Lower lobe of right lung (tissue), 2 donors: ENCODE measurements at regions not wholly inside any gene's neighbourhood (a gene's known extent, or its start where the extent isn't known, plus 50 kb on each side); places are given as distances from the start of the nearest gene placed in this dataset.
A peak's percentile ranks its signal among the peaks of the same experiment; 100 is the strongest.

Experiments
- ATAC-seq, 2 donors: fragments of 200-7000 bp; cut with Tn5 transposase; one replicate each; pipeline ENCODE4 v1.9.1; 2020 to 2022; ENCODE audit warnings: mild to moderate bottlenecking in 2 of 2, moderate library complexity in 2 of 2
- DNase-seq: peaks from one replicate; pipeline ENCODE4 v3.0.0-alpha.2; 2020
- H3K27ac ChIP-seq: fragments of 200-600 bp; one replicate; pipeline ENCODE4 v1.8.0; 2022
- H3K27me3 ChIP-seq: fragments of 200-600 bp; one replicate; pipeline ENCODE4 v1.8.0; 2022; ENCODE audit warnings: low read depth
- H3K36me3 ChIP-seq: fragments of 200-600 bp; one replicate; pipeline ENCODE4 v1.8.0; 2022; ENCODE audit warnings: mild to moderate bottlenecking
- H3K4me1 ChIP-seq: fragments of 200-600 bp; one replicate; pipeline ENCODE4 v1.8.0; 2022
- H3K4me3 ChIP-seq: fragments of 200-600 bp; one replicate; pipeline ENCODE4 v1.8.0; 2022; ENCODE audit warnings: mild to moderate bottlenecking
- H3K9me3 ChIP-seq: fragments of 200-600 bp; one replicate; pipeline ENCODE4 v1.8.0; 2022
- intact Hi-C: fragments of 100-400 bp; cut with DNase I; formaldehyde crosslinking; loops from one replicate; pipeline ENCODE4 v1.11.0; 2022
- TF ChIP-seq, protein P1 (sequence below): fragments of 200-600 bp; IDR thresholded peaks from one replicate; pipeline ENCODE4 v1.8.0; 2022; ENCODE audit warnings: antibody characterized with exemption, mild to moderate bottlenecking
- donor health status: DM: no; HTN: yes; CAD: no; lungs with severe emphysema.

DNA sequence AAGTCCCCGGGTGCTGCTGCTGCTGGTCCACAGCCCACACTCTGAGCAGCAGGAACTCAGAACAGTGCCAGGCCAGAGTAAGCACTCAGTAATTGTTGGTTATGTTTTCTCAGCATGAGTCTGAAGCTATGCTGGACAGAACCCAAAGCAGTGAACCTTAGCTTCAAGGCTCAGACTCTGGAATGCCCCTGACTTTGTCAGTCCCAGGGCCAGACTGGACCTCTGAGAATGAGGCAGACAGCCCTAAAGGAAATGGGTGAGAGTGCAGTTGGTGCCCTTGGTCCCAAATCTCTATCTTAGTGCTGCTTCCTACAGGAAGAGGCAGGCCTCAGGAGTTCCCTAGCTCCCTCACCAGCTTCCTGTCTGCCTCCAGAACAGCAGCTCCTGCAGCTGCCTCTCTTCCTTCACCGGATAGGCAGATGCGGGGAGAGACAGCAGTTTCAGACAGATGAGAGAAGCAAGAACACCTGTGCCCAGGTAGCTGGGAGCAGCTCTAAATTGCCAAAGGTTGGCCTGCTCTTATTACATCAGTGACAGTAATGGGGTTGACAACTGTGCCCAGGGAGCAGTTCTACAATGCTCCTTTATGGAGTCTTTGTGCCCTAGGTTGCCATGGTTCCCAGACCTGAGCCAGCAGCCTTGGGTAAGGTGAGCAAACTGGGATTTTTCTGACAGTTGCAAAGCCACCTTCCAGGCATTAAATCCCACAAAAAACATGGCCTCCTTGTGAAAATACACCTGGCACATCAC is 82.2 kb upstream of the CXCL14 start:
- Histone ChIP-seq H3K9me3 (no peaks in the 10 kb centered on the region), H3K27ac (no peak overlapping the region), H3K36me3 (no peaks in the 10 kb centered on the region), H3K4me1 (no peaks in the 10 kb centered on the region), H3K27me3 (no peaks in the 10 kb centered on the region), H3K4me3 (no peak overlapping the region)
- intact Hi-C loops, result no loop called here
- ATAC-seq, result peak in 1 of 2 donors; percentile 49
- TF ChIP-seq, protein P1, sequence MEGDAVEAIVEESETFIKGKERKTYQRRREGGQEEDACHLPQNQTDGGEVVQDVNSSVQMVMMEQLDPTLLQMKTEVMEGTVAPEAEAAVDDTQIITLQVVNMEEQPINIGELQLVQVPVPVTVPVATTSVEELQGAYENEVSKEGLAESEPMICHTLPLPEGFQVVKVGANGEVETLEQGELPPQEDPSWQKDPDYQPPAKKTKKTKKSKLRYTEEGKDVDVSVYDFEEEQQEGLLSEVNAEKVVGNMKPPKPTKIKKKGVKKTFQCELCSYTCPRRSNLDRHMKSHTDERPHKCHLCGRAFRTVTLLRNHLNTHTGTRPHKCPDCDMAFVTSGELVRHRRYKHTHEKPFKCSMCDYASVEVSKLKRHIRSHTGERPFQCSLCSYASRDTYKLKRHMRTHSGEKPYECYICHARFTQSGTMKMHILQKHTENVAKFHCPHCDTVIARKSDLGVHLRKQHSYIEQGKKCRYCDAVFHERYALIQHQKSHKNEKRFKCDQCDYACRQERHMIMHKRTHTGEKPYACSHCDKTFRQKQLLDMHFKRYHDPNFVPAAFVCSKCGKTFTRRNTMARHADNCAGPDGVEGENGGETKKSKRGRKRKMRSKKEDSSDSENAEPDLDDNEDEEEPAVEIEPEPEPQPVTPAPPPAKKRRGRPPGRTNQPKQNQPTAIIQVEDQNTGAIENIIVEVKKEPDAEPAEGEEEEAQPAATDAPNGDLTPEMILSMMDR, result no peak
- DNase-seq, result no peak

DNA sequence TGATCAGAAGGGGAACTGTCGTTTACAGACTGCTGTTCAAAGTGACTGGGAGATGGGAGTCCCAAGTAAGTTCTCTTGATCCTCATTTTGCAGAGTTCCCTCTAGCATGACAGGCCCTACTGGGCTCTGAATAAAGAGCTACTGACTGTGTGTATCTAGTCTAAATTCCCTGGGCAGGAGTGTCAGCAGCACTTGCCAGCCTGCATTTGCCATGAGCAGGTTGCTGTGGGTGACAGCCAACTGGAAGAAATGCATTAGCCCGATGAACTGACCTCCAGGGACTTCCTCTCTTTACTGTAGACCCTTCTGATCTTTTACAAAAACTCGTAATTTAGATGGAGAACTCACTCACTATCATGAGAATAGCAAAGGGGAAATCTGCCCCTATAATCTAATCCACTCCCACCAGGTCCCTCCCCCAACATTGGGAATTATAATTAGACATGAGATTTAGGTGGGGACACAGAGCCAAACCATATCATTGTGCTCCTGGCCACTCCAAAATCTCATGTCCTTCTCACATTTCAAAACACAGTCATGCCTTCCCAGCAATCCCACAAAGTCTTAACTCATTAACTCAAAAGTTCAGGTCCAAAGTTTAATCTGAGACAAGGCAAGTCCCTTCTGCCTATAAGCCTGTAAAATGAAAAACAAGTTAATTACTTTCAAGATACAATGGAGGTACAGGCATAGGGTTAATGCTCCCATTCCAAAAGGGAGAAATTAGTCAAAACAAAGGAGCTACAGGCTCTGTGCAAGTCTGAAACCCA is 78.9 kb upstream of the CXCL14 start:
- intact Hi-C loops, result no loop called here
- Histone ChIP-seq H3K4me1 (no peaks in the 10 kb centered on the region), H3K36me3 (no peaks in the 10 kb centered on the region), H3K27me3 (no peaks in the 10 kb centered on the region), H3K9me3 (no peaks in the 10 kb centered on the region), H3K27ac (no peak overlapping the region), H3K4me3 (no peak overlapping the region)
- ATAC-seq (no peak), DNase-seq (no peak)
- TF ChIP-seq, protein P1, result no peak

DNA sequence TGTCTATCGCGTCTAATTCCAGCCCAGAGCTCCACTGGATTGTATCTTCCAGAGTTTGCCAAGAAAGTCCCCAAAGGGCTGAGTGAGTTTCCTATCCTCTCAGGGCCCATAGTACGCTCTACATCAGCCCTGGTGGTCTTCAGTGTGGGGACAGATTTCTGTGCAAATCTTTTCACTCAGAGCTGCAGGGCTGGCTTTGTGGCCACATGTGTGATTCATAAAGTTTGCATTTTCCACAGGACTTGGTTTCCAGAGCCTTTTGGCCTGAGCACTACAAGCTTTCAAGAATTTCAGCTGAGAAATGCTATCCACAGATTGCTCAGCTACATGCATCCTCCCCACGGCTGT is 76.7 kb upstream of the CXCL14 start:
- Histone ChIP-seq H3K4me1 (no peaks in the 10 kb centered on the region), H3K4me3 (no peak overlapping the region), H3K36me3 (no peaks in the 10 kb centered on the region), H3K9me3 (no peaks in the 10 kb centered on the region), H3K27me3 (no peaks in the 10 kb centered on the region), H3K27ac (no peak overlapping the region)
- TF ChIP-seq, protein P1, result no peak
- DNase-seq (no peak), ATAC-seq (no peak)
- intact Hi-C loops, result no loop called here

DNA sequence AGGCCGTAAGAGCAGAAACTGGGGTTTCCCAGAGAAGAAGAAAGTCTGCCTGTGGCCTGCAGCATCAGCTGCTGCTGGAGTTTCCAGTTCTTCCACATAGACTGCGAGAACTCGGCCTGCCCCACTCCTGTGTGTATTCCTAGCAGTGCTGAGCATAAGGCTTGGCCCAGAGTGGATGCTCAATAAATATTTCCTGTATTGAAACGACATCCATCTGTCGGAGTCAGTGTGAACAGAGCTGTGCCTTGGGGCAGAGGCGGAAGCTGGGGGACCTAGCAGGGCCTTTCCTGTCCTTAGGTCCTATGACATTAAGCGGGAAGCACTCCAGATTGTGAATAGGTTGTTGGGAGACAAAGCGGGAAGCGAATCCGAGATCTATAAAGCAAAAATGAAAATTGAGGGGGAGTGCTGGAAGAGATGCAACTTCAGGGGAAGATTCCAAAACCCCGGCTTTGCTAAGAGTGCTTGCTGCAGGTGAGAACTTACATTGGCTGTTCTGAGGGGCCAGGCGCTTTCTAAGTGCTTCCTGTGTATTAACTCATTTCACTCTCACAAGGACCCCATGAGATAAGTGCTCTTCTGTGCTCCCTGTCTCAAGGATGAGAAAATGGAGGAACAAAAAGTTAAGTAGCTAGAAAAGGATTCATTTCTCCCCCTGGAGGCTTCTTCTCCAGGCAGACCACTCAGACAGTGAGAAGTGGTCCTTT is 76.1 kb upstream of the CXCL14 start:
- H3K36me3 ChIP-seq, result no peaks in the 10 kb centered on the region
- no peaks in the 10 kb centered on the region for H3K27me3 ChIP-seq
- no peaks in the 10 kb centered on the region for H3K4me1 ChIP-seq
- no peaks in the 10 kb centered on the region for H3K9me3 ChIP-seq
- TF ChIP-seq, protein P1, result no peak
- no peak overlapping the region for H3K4me3 ChIP-seq
- H3K27ac ChIP-seq, result no peak overlapping the region
- no peak for ATAC-seq
- intact Hi-C loops, result no loop called here
- no peak for DNase-seq

DNA sequence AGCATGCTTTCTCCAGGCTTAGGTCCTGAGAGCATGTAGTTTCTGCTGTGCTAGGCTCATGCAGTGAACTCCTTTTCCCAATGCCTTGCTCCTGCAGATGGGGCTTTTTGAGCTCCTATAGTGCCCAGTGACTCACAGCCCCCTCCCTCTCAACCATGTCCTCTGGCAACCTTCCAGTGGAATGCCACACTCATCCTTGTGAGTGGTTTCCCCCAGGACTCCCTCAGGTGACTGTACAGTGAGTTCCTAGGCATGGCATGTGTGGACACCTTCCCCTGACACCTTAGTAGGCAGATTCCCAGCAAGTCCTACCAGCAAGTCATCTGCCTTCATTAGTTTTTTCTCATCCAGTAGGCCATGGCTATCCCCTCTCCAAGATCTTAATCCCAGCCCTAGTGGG is 72.4 kb upstream of the CXCL14 start:
- no peaks in the 10 kb centered on the region for H3K4me1 ChIP-seq
- H3K9me3 ChIP-seq, result no peaks in the 10 kb centered on the region
- H3K36me3 ChIP-seq, result no peaks in the 10 kb centered on the region
- TF ChIP-seq, protein P1, result no peak
- no peak overlapping the region for H3K4me3 ChIP-seq
- intact Hi-C loops, result no loop called here
- no peaks in the 10 kb centered on the region for H3K27me3 ChIP-seq
- ATAC-seq (peak in 1 of 2 donors; percentile 20), DNase-seq (no peak)
- no peak overlapping the region for H3K27ac ChIP-seq
